ENCODE measurements at regions not wholly inside any gene's neighbourhood (a gene's known extent, or its start where the extent isn't known, plus 50 kb on each side); places are given as distances from the start of the nearest gene placed in this dataset.

- TF ChIP-seq, protein P1, sequence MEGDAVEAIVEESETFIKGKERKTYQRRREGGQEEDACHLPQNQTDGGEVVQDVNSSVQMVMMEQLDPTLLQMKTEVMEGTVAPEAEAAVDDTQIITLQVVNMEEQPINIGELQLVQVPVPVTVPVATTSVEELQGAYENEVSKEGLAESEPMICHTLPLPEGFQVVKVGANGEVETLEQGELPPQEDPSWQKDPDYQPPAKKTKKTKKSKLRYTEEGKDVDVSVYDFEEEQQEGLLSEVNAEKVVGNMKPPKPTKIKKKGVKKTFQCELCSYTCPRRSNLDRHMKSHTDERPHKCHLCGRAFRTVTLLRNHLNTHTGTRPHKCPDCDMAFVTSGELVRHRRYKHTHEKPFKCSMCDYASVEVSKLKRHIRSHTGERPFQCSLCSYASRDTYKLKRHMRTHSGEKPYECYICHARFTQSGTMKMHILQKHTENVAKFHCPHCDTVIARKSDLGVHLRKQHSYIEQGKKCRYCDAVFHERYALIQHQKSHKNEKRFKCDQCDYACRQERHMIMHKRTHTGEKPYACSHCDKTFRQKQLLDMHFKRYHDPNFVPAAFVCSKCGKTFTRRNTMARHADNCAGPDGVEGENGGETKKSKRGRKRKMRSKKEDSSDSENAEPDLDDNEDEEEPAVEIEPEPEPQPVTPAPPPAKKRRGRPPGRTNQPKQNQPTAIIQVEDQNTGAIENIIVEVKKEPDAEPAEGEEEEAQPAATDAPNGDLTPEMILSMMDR (conservative IDR thresholded peaks at IDR 0.05) = no peak
- no peak for TF ChIP-seq ZFX (IDR thresholded peaks at IDR 0.05)
These were observed 1107.1 kb upstream of the EPHA6 start for GRCh38 chr3:95707268-95707667.

All from C4-2B (cell line).